ENCODE measurements at regions not wholly inside any gene's neighbourhood (a gene's known extent, or its start where the extent isn't known, plus 50 kb on each side); places are given as distances from the start of the nearest gene placed in this dataset.
"Not testable (repeated sequence)": the region's sequence is repeated elsewhere in the genome, so short reads cannot be mapped to it uniquely, and the experiment has no call there.

DNA sequence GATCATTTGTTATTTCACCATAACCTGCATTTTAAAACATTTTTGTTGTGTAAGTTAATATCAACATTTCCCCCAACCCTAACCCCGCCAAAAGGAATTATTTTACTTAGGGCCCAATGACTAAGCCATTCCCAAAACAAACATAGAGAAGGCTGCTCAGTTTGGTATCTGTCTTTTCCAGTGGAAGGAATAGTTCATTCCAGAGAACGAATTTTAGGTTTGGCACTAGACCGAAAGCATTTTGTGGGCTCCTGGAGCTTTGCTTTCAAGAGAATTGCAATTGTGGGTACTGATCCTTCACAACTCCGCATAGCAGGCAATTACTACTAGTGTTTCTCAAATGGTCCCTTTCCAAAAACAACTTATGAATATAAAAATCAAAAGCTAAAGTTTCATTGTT is 226.7 kb upstream of the MAD2L1 start:
- Histone ChIP-seq H3K27me3 (ENCODE audit: control insufficient read depth in 5 of 5, insufficient read depth in 4 of 5, low read length in 5 of 5) (no peaks in the 10 kb centered on the region), H3K4me3 (ENCODE audit: low read depth in 1 of 5, low read length in 5 of 5) (no peak overlapping the region)

DNA sequence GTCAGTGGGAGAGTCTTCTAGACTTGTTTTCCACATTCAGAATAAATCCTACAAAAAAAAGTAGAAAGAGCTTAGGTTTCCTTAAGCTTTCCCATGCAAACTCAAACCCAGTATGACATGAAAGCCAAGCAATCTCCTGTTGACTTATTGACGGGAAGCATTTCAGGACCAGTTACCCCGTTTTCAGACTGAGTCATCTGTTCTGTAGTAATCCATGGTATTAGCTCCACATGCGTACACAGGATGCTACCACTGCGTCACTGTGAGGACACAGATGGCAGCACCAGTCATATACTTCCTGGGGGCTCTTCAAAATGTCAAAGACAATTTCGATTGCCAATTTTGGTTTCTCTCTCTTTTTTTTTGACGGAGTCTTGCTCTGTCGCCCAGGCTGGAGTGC is 224.9 kb upstream of the MAD2L1 start:
- Histone ChIP-seq H3K27ac (ENCODE audit: low read depth, low read length) (no peak overlapping the region), H3K4me3 (ENCODE audit: low read depth in 1 of 5, low read length in 5 of 5) (no peak overlapping the region), H3K36me3 (ENCODE audit: control insufficient read depth in 5 of 5, insufficient read depth in 5 of 5, low read length in 5 of 5) (no peaks in the 10 kb centered on the region), H3K9ac (ENCODE audit: low read length in 5 of 5) (no peak overlapping the region), H3K27me3 (ENCODE audit: control insufficient read depth in 5 of 5, insufficient read depth in 4 of 5, low read length in 5 of 5) (no peaks in the 10 kb centered on the region), H3K9me3 (ENCODE audit: control insufficient read depth in 5 of 5, low read length in 5 of 5) (no peaks in the 10 kb centered on the region), H3K4me1 (ENCODE audit: control insufficient read depth in 5 of 5, insufficient read depth in 5 of 5, low read length in 5 of 5) (peaks cover 0 to 10% (median 2%) of the 10 kb centered on the region in 5 donors)

More for the DNA sequence above, 226.7 kb upstream of the MAD2L1 start:
- no peaks in the 10 kb centered on the region for H3K9me3 ChIP-seq (ENCODE audit: control insufficient read depth in 5 of 5, low read length in 5 of 5)
- H3K9ac ChIP-seq (ENCODE audit: low read length in 5 of 5) = no peak overlapping the region
- H3K4me1 ChIP-seq (ENCODE audit: control insufficient read depth in 5 of 5, insufficient read depth in 5 of 5, low read length in 5 of 5) = peaks cover 0 to 10% (median 2%) of the 10 kb centered on the region in 5 donors
- no peak overlapping the region for H3K27ac ChIP-seq (ENCODE audit: low read depth, low read length)
- no peaks in the 10 kb centered on the region for H3K36me3 ChIP-seq (ENCODE audit: control insufficient read depth in 5 of 5, insufficient read depth in 5 of 5, low read length in 5 of 5)

- H3K4me1 ChIP-seq (ENCODE audit: control insufficient read depth in 5 of 5, insufficient read depth in 5 of 5, low read length in 5 of 5) = peaks cover 0 to 10% (median 2%) of the 10 kb centered on the region in 5 donors
- no peaks in the 10 kb centered on the region for H3K36me3 ChIP-seq (ENCODE audit: control insufficient read depth in 5 of 5, insufficient read depth in 5 of 5, low read length in 5 of 5)
- H3K9ac ChIP-seq (ENCODE audit: low read length in 5 of 5) = no peak overlapping the region
- H3K27ac ChIP-seq (ENCODE audit: low read depth, low read length) = no peak overlapping the region
- no peaks in the 10 kb centered on the region for H3K27me3 ChIP-seq (ENCODE audit: control insufficient read depth in 5 of 5, insufficient read depth in 4 of 5, low read length in 5 of 5)
- no peak overlapping the region for H3K4me3 ChIP-seq (ENCODE audit: low read depth in 1 of 5, low read length in 5 of 5)
- no peaks in the 10 kb centered on the region for H3K9me3 ChIP-seq (ENCODE audit: control insufficient read depth in 5 of 5, low read length in 5 of 5)
Observed at GRCh38 chr4:120290553-120290952, 223.9 kb upstream of the MAD2L1 start.

DNA sequence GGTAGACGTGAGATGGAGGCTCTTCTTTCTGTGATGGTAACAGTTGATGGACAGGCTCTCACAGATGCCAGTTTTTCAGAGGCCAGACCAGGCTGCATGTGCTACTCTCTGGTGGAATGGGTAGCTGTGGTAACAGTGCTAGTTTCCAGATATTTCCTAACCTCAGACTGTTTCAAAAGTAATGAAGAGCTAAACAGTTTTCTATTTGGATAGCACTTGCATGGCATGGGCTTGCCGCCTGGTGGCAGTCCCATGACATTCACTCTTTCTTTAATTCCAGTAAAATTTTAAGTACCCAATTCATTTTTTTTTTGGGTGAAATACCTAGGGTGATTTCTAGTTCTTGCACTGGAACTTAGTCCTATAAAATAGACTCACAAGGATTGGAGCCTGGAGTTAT is 220.2 kb upstream of the MAD2L1 start:
- Histone ChIP-seq H3K9ac (ENCODE audit: low read length in 5 of 5) (no peak overlapping the region), H3K27me3 (ENCODE audit: control insufficient read depth in 5 of 5, insufficient read depth in 4 of 5, low read length in 5 of 5) (no peaks in the 10 kb centered on the region), H3K9me3 (ENCODE audit: control insufficient read depth in 5 of 5, low read length in 5 of 5) (no peaks in the 10 kb centered on the region), H3K4me3 (ENCODE audit: low read depth in 1 of 5, low read length in 5 of 5) (no peak overlapping the region), H3K36me3 (ENCODE audit: control insufficient read depth in 5 of 5, insufficient read depth in 5 of 5, low read length in 5 of 5) (no peaks in the 10 kb centered on the region), H3K4me1 (ENCODE audit: control insufficient read depth in 5 of 5, insufficient read depth in 5 of 5, low read length in 5 of 5) (peaks cover 0 to 4% (median 0%) of the 10 kb centered on the region in 5 donors), H3K27ac (ENCODE audit: low read depth, low read length) (no peak overlapping the region)

- Histone ChIP-seq H3K4me3 (ENCODE audit: low read depth in 1 of 5, low read length in 5 of 5) (no peak overlapping the region), H3K4me1 (ENCODE audit: control insufficient read depth in 5 of 5, insufficient read depth in 5 of 5, low read length in 5 of 5) (no peaks in the 10 kb centered on the region), H3K9ac (ENCODE audit: low read length in 5 of 5) (no peak overlapping the region), H3K27me3 (ENCODE audit: control insufficient read depth in 5 of 5, insufficient read depth in 4 of 5, low read length in 5 of 5) (no peaks in the 10 kb centered on the region), H3K27ac (ENCODE audit: low read depth, low read length) (no peak overlapping the region), H3K36me3 (ENCODE audit: control insufficient read depth in 5 of 5, insufficient read depth in 5 of 5, low read length in 5 of 5) (no peaks in the 10 kb centered on the region), H3K9me3 (ENCODE audit: control insufficient read depth in 5 of 5, low read length in 5 of 5) (no peaks in the 10 kb centered on the region)
Observed at GRCh38 chr4:120281581-120281980, 214.9 kb upstream of the MAD2L1 start.

DNA sequence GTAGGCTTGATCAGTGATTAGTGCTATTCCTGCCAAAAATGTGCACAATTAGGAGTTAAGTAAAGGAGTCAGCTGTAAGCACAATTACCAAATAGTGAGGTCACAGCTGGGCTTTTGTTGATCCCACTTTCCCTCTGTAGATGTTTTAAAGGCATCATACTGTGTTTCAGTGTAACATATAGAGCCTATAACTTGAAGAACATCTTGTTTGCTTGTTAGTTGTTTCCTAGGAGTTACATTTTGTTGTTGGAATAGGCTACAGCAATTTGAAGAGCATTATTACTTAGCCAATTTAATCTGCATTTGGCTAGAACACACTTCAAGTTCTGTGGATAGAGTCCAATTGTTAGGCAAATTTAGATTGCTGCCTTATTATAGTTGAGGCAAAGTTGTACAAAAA is 210.7 kb upstream of the MAD2L1 start:
- H3K9ac ChIP-seq (ENCODE audit: low read length in 5 of 5) = no peak overlapping the region

DNA sequence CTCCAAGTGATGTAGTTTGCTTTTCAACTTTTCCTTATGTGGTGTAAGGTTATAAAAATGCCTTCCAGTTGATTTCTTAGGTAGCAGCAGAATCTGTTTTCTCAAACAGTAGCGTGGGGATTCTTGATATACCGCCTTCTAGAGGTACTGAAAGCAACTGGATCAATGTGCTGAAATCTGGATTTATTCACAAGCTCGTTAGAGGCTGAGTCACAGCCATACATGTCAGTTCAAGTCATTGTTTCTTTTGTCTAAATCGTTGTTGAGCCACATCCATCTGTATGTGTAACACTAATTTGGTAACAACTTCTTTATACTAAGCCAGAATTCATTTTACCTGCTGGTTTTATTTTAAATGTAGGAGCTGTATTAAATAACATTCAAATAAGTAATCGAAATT is 200.0 kb upstream of the MAD2L1 start:
- Histone ChIP-seq H3K27ac (ENCODE audit: low read depth, low read length) (no peak overlapping the region), H3K36me3 (ENCODE audit: control insufficient read depth in 5 of 5, insufficient read depth in 5 of 5, low read length in 5 of 5) (no peaks in the 10 kb centered on the region), H3K4me3 (ENCODE audit: low read depth in 1 of 5, low read length in 5 of 5) (no peak overlapping the region), H3K9me3 (ENCODE audit: control insufficient read depth in 5 of 5, low read length in 5 of 5) (no peaks in the 10 kb centered on the region), H3K27me3 (ENCODE audit: control insufficient read depth in 5 of 5, insufficient read depth in 4 of 5, low read length in 5 of 5) (no peaks in the 10 kb centered on the region), H3K9ac (ENCODE audit: low read length in 5 of 5) (no peak overlapping the region), H3K4me1 (ENCODE audit: control insufficient read depth in 5 of 5, insufficient read depth in 5 of 5, low read length in 5 of 5) (no peaks in the 10 kb centered on the region)

More for the DNA sequence above, 210.7 kb upstream of the MAD2L1 start:
- H3K27ac ChIP-seq (ENCODE audit: low read depth, low read length) = no peak overlapping the region
- no peaks in the 10 kb centered on the region for H3K9me3 ChIP-seq (ENCODE audit: control insufficient read depth in 5 of 5, low read length in 5 of 5)
- H3K27me3 ChIP-seq (ENCODE audit: control insufficient read depth in 5 of 5, insufficient read depth in 4 of 5, low read length in 5 of 5) = no peaks in the 10 kb centered on the region
- H3K4me1 ChIP-seq (ENCODE audit: control insufficient read depth in 5 of 5, insufficient read depth in 5 of 5, low read length in 5 of 5) = no peaks in the 10 kb centered on the region
- no peak overlapping the region for H3K4me3 ChIP-seq (ENCODE audit: low read depth in 1 of 5, low read length in 5 of 5)
- H3K36me3 ChIP-seq (ENCODE audit: control insufficient read depth in 5 of 5, insufficient read depth in 5 of 5, low read length in 5 of 5) = no peaks in the 10 kb centered on the region

DNA sequence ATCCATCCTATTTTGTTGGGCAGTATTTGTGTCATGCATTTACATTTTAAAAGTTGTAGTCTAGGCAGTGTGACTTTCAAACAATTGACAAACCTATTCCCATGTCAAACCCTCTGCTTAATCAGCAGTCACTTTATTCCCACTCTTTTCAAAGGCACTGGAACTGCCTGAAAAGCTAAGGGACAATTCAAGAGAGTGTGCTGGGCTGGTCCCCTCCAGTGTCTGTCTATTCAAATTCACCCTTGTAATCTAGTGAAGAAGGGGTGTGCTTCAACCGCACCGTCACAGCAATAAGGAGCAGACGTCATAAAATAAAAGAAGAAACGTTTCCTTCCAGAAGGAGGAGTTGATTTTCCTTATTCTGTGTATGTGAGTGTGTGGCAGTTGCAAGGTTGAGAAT is 197.0 kb upstream of the MAD2L1 start:
- Histone ChIP-seq H3K27me3 (ENCODE audit: control insufficient read depth in 5 of 5, insufficient read depth in 4 of 5, low read length in 5 of 5) (no peaks in the 10 kb centered on the region), H3K4me1 (ENCODE audit: control insufficient read depth in 5 of 5, insufficient read depth in 5 of 5, low read length in 5 of 5) (no peaks in the 10 kb centered on the region), H3K4me3 (ENCODE audit: low read depth in 1 of 5, low read length in 5 of 5) (no peak overlapping the region), H3K27ac (ENCODE audit: low read depth, low read length) (no peak overlapping the region), H3K9ac (ENCODE audit: low read length in 5 of 5) (no peak overlapping the region), H3K36me3 (ENCODE audit: control insufficient read depth in 5 of 5, insufficient read depth in 5 of 5, low read length in 5 of 5) (no peaks in the 10 kb centered on the region), H3K9me3 (ENCODE audit: control insufficient read depth in 5 of 5, low read length in 5 of 5) (no peaks in the 10 kb centered on the region)

- Histone ChIP-seq H3K4me1 (ENCODE audit: control insufficient read depth in 5 of 5, insufficient read depth in 5 of 5, low read length in 5 of 5) (no peaks in the 10 kb centered on the region), H3K36me3 (ENCODE audit: control insufficient read depth in 5 of 5, insufficient read depth in 5 of 5, low read length in 5 of 5) (no peaks in the 10 kb centered on the region), H3K27me3 (ENCODE audit: control insufficient read depth in 5 of 5, insufficient read depth in 4 of 5, low read length in 5 of 5) (no peaks in the 10 kb centered on the region), H3K9ac (ENCODE audit: low read length in 5 of 5) (no peak overlapping the region), H3K27ac (ENCODE audit: low read depth, low read length) (no peak overlapping the region), H3K4me3 (ENCODE audit: low read depth in 1 of 5, low read length in 5 of 5) (no peak overlapping the region), H3K9me3 (ENCODE audit: control insufficient read depth in 5 of 5, low read length in 5 of 5) (no peaks in the 10 kb centered on the region)
Observed at GRCh38 chr4:120261117-120261516, 194.5 kb upstream of the MAD2L1 start.

- H3K4me1 ChIP-seq (ENCODE audit: control insufficient read depth in 5 of 5, insufficient read depth in 5 of 5, low read length in 5 of 5); H3K36me3 ChIP-seq (ENCODE audit: control insufficient read depth in 5 of 5, insufficient read depth in 5 of 5, low read length in 5 of 5); H3K4me3 ChIP-seq (ENCODE audit: low read depth in 1 of 5, low read length in 5 of 5); H3K27ac ChIP-seq (ENCODE audit: low read depth, low read length); H3K27me3 ChIP-seq (ENCODE audit: control insufficient read depth in 5 of 5, insufficient read depth in 4 of 5, low read length in 5 of 5); H3K9me3 ChIP-seq (ENCODE audit: control insufficient read depth in 5 of 5, low read length in 5 of 5); H3K9ac ChIP-seq (ENCODE audit: low read length in 5 of 5): not testable (repeated sequence)
Observed at GRCh38 chr4:120256112-120256775, 189.6 kb upstream of the MAD2L1 start.
